Endometrium (tissue), 2 donors: ENCODE measurements at regions not wholly inside any gene's neighbourhood (a gene's known extent, or its start where the extent isn't known, plus 50 kb on each side); places are given as distances from the start of the nearest gene placed in this dataset.

ENCODE experiments used
- FAIRE-seq: peaks from 2 replicates; lab custom pipeline; 2012; peaks lifted over from hg19 to GRCh38; lab: Jason Lieb, UNC
- donor health status: control.
- donor health status: control.

- FAIRE-seq = no peak
Measured at GRCh38 chr5:99129768-99130501, 201.1 kb upstream of the CHD1 start.

GRCh38 chr5:99122976-99123375 lies 194.2 kb upstream of the CHD1 start:
- FAIRE-seq = no peak

- no peak for FAIRE-seq
Measured at GRCh38 chr5:99119326-99119725, 190.5 kb upstream of the CHD1 start.

- no peak for FAIRE-seq
Measured at GRCh38 chr5:99116526-99116925, 187.7 kb upstream of the CHD1 start.

- FAIRE-seq = no peak
Measured at GRCh38 chr5:99109894-99110293, 181.1 kb upstream of the CHD1 start.

- FAIRE-seq = no peak
Measured at GRCh38 chr5:99105216-99105615, 176.4 kb upstream of the CHD1 start.

DNA sequence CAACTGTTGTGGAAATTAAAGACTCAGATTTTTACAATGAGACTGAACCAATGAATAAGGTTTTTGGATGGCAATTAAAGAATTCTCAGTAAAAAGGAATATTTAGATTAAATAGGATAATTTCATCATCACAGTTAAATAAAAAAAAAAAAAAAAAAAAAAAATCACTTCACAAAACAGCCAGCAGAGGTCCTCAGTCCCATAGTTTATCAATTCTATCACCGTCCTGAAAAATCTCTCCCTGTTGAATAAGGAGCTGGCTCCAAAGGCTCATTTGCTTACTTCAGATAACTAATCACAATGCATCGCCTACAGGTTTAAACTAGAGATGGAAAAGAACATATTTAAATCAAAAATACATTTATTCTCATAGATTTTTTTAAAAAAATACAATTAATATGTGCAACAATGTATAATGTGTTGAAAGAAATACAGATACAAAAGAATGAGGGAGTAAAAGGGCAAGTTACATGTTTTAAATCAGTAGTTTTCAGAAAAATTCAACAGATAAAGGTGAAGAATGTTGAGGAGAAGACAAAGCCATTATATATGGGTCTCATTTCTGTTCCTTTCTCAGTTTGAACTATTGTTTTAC lies 175.8 kb upstream of the CHD1 start:
- FAIRE-seq = peak; percentile 93

DNA sequence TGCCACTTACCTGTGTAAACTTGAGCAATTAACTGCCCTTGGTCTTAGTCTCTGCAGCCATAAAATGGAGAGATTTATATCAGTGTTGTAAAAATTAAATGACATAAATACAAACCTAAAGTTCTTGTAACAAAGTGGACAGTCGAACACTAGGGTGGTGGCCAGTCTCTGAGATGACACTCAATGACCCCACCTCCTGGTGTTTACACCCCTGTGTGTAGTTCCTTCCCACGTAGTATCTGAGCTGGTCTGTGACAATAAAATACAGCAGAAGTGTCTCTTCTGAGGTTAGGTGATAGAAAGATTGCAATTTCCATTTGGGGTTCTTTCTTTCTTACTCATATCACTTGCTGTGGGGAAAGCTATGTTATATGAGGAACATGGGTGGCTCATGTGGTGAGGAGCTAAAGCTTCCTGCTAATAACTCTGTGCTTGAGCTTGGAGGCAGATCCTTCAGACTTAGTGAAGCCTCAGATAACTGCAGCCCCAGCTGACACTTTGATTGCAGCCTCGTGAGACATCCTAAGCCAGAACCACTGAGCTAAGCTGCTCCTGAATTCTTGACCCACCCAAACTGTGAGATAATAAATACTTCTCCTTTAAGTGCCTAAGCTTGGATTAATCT lies 173.4 kb upstream of the CHD1 start:
- no peak for FAIRE-seq

DNA sequence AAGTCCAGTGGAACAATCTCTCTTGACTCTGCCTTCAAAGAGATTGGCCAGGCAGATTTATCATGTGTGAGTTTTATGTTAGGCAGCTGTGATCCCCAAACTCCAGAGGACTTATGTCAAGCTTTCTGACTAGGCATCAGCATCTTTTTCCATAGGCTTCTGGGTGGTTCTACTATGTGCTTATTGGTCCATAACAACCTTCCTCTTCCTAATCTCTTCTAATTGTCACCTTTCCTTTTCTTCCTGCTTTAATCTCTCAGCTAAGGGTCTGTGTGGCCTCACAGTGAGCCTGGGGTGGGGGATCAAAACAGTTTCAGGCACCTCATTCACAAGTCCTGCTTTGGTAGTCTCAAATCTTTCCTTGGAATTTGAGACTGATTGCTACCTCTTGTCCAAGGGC lies 170.9 kb upstream of the CHD1 start:
- FAIRE-seq = no peak

DNA sequence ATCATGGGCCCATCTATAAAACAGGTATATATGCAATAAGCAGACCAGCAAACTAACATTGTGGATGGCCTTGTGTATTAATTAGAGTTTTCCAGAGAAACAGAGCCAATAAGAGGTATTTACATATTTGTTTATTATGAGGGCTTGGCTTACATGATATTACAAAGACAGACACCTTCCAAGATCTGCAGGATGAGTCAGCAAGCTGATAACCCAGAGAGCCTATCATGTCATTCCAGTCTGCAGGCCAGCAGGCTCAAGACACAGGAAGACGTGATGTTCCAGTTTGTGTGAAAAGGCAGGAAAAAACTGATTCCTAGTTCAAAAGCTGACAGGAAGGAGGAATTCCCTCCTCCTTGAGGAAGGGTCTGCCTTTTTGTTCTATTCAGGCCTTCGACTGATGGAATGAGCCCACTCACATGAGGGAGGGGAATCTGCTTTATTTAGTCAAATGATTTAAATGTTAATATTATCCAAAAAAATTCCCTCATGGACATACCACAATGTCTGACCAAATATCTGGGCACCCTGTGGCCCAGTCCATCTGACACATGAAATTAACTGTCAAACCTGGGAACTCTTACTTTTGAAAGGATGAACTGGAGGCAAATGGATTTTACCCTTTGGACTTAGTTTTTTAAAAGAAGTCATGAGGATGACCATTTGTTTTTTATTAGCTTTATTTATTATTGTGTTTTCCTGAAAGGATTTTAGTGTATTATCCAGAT lies 161.2 kb upstream of the CHD1 start:
- FAIRE-seq = no peak

GRCh38 chr5:99088309-99088708 lies 159.5 kb upstream of the CHD1 start:
- FAIRE-seq = no peak

DNA sequence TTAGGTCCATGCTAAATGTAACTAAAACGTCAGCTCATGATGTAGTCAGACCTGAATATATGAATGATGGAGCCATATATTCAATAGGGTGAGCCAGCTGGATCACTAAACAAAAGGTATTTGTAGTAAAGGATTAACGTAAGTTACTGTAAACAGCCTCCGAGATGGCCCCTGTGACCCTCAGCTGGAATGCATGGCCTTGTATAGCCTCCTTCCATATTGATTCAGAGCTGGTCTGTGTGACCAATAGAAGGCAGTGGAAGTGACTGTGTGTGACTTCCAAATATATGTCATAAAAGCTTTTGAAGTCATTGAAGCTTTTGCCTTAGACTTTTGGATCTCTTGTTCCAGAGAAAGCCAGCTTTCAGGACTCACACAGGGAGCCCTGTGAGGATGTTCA lies 154.4 kb upstream of the CHD1 start:
- FAIRE-seq = no peak

GRCh38 chr5:99081711-99082110 lies 152.9 kb upstream of the CHD1 start:
- no peak for FAIRE-seq

DNA sequence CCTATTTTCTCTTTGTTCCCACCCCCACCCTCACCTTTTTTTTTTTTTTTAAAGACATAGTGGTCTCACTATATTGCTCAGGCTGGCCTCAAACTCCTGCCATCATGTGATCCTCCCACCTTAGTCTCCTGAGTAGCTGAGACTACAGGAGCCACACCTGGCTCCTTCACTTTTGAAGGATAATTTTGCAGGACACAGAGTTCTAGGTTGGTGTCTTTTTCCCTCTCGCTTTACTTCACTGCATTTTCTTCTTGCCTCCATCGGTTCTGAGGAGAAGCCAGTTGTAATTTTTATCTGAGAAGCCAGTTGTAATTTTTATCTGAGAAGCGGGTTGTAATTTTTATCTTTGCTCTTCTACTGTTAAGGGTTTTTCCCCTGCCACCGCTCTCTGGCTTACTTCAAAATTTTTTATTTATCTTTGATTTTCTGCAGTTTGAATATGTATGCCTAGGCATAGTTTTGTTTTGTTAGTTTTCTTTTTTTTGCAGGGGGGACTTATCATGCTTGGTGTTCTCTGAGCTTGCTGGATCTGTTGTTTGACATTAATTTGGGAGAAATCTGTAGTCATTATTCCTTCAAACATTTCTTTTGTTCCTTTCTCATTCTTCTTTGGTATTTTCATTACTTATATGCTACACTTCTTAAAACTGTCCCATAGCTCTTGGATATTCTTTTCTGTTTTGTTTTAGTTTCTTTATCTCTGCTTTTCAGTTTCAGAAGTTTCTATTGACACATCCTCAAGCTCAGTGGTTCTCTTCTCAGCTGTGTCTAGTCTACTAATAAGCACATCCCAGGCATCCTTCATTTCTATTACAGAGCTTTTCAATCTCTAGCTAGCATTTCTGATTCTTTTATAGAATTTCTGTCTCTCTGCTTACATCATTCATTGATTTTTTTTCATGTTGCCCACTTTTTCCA lies 148.2 kb upstream of the CHD1 start:
- no peak for FAIRE-seq

- no peak for FAIRE-seq
Measured at GRCh38 chr5:99072846-99073245, 144.0 kb upstream of the CHD1 start.

GRCh38 chr5:99070822-99071221 lies 142.0 kb upstream of the CHD1 start:
- FAIRE-seq = no peak

DNA sequence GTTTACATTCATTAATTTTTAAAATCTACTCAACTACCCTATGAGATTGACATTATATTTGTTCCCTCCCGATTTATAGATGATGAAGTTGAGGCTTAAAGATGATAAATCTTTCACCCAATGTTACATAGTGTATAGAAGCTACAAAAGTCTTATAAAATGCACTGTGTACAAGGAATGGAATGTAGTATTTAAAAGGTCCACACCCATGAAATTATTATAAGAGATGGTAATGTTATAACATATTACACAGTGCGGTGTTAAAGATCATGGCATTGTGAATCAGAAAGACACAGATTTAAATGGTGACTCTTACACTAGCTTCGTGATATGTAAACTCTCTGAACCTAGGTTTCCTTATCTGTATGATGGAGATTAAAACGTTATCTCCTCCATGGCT lies 141.6 kb upstream of the CHD1 start:
- FAIRE-seq = no peak

GRCh38 chr5:99068944-99069650 lies 140.3 kb upstream of the CHD1 start:
- FAIRE-seq = no peak

DNA sequence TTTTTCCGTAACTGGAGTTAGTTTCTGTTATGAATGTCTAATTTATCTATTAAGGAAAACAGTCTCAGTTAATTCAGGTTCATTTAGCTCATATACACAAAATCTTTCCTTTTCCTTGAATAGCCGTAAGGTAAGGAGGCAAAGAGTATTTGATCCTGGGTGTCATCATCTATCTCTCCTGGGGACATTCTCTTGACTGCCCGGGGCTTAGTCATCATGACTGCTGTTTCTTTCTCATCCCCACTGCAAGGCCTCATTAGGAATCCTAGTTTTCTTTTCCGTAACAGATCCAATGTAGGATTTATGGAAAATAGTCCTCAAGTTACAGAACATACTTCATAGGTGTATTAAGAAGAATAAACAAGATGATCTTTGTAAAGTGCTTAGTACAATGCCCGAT lies 134.9 kb upstream of the CHD1 start:
- no peak for FAIRE-seq

- no peak for FAIRE-seq
Measured at GRCh38 chr5:99061711-99062110, 132.9 kb upstream of the CHD1 start.

DNA sequence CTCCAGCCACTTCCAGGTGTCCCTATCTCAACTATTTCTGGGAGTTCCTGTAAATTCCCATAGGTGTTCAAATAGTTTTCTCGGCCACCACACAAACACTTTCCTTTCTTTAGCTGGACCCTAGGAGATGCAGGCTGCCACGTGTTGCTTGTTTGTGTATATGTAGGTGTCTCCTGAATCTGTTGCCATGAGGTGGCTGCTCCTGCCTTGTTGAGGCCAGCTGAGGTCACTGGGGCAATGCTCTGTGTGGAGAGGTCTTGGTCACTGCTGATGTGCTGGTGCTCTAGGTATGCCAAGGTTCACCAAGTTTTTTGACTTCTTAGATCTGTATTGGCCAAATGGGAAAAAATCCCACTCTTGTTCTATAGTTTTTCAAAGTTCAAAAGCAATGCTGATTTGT lies 132.5 kb upstream of the CHD1 start:
- no peak for FAIRE-seq
